Right lobe of liver (tissue), 4 donors: ENCODE measurements at regions not wholly inside any gene's neighbourhood (a gene's known extent, or its start where the extent isn't known, plus 50 kb on each side); places are given as distances from the start of the nearest gene placed in this dataset.

Experiments used
- POLR2A ChIP-seq: fragments of 450-650 bp; IDR thresholded peaks from one replicate; pipeline ENCODE4 v1.6.1; 2017; ENCODE audit warnings: antibody characterized with exemption, mild to moderate bottlenecking
- TF ChIP-seq, protein P1 (sequence below), 4 donors: fragments of 200-600 bp in 3 of 4; fragments of 450-650 bp in 1 of 4; IDR thresholded peaks; one replicate each; pipeline versions ENCODE4 v1.5.1 to v1.8.0; 2016 to 2022; ENCODE audit warnings: antibody characterized with exemption in 4 of 4, mild to moderate bottlenecking in 2 of 4
- donor health status: DM: no; HTN: no; CAD: no.
- donor health status: DM: no; HTN: no; CAD: no.
- donor health status: DM: no; HTN: yes; CAD: no.

DNA sequence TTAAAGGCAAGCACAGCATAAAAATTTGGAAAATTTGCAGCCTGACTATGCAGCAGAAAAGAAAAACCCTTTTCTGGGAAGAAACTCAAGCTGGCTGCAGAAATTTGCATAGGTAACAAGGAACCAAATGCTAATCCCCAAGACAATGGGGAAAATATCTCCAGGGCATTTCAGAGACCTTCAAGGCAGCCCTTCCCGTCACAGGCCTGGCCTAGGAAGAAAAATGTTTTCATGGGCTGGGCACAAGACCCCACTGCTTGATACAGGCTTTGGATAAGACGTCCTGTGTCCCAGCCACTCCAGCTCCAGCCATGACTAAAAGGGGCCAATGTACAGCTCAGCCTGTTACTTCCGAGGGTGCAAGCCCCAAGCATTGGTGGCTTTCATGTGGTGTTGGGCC lies 717.6 kb downstream of the TDRD15 start:
- TF ChIP-seq POLR2A: no peak
- TF ChIP-seq, protein P1, sequence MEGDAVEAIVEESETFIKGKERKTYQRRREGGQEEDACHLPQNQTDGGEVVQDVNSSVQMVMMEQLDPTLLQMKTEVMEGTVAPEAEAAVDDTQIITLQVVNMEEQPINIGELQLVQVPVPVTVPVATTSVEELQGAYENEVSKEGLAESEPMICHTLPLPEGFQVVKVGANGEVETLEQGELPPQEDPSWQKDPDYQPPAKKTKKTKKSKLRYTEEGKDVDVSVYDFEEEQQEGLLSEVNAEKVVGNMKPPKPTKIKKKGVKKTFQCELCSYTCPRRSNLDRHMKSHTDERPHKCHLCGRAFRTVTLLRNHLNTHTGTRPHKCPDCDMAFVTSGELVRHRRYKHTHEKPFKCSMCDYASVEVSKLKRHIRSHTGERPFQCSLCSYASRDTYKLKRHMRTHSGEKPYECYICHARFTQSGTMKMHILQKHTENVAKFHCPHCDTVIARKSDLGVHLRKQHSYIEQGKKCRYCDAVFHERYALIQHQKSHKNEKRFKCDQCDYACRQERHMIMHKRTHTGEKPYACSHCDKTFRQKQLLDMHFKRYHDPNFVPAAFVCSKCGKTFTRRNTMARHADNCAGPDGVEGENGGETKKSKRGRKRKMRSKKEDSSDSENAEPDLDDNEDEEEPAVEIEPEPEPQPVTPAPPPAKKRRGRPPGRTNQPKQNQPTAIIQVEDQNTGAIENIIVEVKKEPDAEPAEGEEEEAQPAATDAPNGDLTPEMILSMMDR (IDR thresholded peaks at IDR 0.05): no peak
